8988T (cell line): ENCODE measurements at regions not wholly inside any gene's neighbourhood (a gene's known extent, or its start where the extent isn't known, plus 50 kb on each side); places are given as distances from the start of the nearest gene placed in this dataset.
"Not testable (repeated sequence)": the region's sequence is repeated elsewhere in the genome, so short reads cannot be mapped to it uniquely, and the experiment has no call there.

Source experiments
- DNase-seq: peaks from one replicate; pipeline ENCODE4 v3.0.0; 2011

DNA sequence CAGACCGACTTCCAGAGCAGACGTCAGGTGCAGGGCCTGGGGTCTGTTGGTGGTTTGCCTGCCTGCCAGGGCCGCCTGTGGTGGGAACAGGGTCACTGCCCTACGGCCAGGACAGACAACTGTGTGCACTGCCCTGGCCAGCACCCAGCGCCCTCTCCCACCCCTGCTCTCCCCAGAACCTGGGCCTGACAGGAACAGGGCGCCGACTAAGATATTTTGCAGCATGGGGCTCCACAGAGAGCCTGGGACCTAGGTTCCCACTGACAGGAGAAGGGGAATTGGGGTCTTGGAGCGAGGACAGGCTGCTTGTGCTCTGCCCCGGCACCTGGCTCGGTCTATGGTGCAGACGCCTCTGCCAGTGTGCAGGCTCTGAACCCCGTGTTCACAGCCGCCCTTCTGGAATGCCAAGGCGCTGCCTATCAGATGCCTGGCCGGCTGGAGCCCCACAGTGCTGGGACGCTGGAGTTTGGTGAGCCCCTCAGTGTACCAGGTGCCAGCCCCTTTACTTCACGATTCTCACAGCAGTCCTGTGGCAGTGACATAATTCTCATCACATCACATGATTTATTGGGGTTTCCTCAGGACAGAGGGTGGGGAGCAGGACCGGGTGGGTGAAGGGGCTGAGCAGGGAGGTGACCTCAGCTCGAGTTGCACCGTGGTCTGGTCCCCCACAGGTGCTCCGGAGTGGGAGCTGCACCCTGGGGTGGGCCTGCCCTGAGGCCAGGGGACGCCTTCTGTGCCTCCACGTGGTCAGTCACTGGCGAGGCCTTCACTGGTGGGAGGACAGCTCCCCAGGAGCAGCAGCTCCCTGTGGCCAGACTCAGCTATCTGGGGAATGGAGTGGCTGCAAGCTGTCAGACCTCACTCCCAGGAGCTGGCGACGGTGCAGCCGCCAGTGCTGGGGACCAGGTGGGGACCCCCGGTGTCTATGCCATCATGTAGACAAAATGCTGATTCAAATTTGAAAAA is 113.8 kb upstream of the LRPAP1 start:
- DNase-seq: no peak

DNA sequence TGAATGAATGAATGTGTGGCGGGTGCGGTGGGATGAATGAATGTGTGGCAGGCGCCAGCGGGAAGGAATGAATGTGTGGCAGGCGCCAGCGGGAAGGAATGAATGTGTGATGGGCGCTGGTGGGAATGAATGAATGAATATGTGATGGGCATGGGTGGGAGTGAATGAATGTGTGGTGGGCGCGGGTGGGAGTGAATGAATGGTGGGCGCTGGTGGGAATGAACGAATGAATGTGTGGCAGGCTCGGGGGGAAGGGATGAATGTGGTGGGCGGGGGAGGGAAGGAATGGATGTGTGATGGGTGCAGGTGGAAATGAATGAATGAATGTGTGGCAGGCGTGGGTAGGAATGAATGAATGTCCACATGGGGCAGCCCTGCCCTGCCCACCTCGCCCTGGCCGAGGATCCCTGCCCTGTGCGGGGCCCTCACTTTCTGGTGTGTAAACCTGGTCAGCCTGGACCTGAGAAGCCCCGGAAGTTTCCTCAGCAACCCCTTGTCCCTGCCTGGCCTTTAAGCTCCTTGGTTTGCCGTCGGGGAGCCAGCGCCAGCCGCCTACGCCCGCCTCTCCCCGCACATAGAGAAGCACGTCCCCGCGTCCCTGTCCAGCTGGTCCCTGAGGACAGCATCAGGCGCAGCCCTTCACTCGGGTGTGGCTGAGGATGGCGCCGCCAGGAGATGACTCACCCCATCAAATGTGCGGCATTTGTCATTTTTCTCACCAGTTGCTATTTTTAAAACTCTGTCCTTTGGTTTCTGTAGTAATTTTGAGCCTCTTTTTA is 112.8 kb upstream of the LRPAP1 start:
- peak; percentile 69 for DNase-seq

DNA sequence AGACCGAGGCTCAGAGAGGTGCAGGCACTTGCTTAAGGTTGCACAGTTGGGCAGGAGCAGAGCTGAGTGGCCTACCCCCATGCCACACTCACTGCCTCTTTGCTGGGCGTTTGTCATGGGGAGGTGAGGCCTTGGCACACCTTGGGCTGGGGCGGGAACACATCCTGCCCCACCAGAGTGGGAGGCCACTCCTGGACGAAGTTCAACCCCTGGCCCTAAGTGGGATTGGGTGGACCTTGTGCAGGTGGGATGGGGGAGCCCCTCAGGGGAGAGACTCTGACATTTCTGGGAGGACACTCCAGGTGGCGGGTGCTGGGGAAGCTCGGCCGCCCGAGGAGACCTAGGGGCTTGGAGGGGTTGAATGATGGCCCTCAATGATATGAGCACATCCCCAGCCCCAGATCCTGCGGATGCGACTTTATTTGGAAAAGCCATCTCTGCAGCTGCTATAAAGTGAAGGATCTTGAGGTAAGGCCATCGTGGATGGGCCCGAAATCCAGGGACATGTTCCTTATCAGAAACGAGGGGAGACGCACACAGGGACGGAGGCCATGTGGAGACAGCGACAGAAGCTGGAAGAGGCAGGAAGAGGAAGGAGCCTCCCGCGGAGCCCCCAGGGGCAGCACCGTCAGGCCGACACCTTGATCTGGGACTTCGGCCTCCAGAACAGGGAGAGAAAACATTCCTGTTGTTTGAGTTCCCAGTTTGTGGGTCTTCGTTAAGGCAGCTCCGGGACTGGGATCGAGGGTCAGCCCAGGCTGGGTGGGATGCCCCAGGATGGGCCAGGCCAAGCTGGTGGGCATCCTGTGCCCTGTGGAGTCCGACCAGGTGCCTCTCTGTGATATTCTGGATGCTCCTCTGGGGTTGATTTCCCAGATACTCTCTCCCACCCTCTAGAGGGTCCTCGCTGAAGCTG is 111.6 kb upstream of the LRPAP1 start:
- no peak for DNase-seq

DNA sequence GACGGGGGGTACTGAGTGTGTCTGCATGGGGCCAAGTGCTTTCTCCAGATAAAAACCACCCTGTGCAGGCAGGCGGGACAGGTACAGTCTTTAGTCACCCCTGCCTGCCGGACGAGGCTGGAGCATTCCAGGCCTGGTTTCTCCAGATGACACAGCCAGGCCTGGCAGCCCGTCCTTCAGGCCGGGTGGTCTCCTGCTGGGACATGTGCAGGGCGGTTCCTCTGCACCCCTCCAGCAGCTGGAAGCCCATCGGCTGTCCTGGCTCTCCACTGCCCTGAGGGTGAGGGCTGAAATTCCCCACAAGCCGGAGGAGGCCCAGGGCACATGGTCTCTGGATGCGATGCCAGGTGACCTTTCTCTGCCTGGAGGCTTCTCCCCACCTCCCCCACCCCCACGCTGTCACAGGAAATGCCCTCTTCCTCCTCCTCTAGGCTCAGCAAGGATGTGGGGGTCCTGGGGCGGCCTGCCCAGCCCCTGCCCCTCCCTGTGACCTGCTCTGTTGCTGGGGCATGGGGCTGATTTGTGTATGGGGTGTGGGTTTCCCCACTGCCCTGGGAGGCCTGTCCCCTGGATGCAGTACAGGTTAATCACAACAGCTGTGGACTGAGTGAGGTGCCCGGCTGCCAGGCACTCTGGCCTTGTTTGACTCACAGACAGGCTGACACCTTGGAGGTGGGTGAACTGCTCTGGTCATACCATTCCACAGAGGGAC is 110.7 kb upstream of the LRPAP1 start:
- DNase-seq: no peak

DNA sequence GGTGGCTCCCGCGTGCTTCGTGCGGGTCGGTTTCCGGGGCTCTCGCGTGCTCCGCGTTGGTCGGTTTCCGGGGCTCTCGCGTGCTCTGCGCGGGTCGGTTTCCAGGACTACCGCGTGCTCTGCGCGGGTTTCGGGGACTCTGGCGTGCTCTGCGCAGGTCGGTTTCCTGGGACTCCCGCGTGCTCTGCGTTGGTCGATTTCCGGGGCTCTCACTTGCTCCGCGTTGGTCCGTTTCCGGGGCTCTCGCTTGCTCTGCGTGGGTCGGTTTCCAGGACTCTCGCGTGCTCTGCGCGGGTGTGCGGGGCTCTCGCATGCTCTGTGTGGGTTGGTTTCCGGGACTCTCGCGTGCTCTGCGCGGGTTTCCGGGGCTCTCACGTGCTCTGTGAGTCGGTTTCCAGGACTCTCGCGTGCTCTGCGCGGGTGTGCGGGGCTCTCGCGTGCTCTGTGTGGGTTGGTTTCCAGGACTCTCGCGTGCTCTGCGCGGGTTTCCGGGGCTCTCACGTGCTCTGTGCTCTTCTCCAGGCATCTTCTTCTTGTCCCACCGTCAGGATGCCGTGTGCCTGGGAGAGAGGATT is 109.9 kb upstream of the LRPAP1 start:
- DNase-seq: no peak

DNA sequence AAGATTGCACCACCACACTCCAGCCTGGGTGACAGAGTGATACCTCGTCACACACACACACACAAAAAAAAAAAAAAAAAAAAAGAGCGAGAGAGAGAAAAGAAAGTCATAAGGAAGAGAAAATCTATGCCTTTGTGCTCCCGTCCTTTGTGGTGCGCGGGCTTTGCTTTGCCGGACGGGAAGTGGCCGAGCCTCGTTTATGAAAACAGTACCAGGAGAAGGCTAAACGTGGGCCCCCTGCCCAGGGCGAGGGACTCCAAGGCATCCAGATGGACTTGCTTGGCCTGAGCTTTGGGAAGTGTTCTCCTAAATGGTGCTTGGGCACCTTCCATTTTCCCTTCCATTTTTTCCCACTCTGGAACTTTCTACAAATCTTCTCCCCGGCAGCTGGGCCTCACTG is 109.3 kb upstream of the LRPAP1 start:
- no peak for DNase-seq

DNA sequence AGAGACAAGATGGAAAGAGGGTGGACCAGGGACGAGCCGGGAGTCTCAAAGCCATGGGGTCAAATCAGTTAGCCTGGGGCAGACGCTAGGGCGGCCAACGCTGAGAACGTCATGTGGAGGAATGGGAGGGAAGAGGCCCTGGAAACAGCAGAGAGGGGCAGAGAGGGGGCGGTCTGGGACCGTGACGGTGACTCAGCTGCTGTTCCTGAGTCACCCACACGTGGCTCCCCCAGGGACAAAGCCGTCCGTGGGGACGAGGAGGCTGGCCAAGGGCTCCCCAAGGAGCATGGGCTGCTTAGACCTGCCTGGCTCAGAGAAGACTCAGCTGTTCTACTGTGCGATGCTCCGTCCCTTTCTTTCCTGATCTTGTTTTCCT is 108.4 kb upstream of the LRPAP1 start:
- DNase-seq: no peak

DNA sequence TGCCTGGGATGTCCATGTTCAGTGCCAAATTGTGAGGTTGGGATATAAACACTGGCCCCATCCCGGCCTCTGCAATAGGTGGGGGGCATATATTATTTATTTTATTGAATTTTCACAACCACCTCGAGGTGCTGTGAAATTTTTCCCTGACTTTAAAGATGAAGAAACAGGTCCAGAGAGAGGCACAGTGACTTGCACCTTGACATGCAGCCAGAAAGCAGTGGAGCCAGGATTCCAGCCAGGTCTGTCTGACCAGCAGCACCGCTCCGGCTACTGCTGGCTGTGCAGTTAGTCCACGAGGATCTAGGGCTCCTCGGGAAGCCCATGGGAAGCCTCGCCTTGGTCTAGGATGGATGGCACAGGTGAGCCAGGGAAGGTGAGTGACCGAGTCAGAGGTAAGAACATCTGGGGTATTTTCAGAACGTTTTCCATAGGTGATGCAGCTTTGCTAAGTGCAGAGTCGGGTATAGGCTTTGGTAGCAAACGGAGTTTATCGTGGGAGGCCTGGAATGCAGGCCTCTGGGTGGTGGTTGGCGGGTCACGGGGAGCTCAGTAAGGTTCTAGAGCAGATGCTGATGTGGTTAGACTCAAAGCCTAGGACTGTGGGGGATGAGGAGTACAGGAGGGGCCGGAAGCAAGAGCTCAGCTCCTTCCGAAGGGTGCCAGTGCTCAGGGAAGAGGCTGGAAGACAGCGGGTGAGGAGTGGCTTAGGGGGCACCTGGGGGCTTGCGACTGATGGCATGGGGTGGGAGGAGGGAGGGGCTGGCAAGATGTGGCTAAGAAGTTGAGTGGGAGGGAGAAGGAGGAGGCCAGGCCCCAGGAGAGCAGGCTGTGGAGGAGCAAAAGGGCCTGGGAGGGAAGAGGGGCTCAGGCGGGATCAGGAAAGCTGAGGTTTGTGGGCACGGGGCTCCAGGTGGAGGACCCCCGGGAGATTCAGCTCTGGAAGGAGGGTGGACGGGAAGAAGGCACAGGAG is 107.7 kb upstream of the LRPAP1 start:
- DNase-seq: no peak

DNA sequence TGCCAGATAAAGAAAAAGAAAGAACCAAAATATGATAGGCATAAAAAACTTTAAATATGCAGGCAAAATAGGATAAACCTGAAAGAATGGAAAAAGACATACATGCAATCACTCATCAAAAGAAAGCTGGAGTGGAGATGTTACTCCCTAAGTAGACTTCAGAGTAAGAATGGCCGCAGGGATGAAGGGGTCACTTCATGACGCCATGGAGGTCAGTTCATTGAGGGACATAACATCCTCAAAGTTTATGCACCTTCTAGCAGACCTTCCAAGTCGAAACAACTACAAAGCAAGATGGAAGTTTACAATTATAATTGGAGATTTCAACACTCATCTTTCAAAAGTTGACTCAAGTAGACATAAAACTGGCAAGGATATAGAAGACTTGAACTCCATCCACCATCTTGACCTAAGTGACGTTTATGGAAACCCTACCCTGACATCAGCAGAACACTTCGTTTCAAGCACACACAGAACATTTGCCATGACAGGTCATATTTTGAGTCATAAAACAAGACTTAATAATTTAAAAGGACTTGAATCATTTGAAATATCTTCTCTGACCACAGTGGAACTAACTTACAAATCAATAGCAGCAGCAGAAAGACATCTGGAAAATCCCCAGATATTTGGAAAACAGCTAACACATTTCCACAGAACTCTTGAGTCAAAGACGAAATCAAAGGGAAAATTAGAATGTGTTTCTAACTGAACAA is 106.0 kb upstream of the LRPAP1 start:
- no peak for DNase-seq

DNA sequence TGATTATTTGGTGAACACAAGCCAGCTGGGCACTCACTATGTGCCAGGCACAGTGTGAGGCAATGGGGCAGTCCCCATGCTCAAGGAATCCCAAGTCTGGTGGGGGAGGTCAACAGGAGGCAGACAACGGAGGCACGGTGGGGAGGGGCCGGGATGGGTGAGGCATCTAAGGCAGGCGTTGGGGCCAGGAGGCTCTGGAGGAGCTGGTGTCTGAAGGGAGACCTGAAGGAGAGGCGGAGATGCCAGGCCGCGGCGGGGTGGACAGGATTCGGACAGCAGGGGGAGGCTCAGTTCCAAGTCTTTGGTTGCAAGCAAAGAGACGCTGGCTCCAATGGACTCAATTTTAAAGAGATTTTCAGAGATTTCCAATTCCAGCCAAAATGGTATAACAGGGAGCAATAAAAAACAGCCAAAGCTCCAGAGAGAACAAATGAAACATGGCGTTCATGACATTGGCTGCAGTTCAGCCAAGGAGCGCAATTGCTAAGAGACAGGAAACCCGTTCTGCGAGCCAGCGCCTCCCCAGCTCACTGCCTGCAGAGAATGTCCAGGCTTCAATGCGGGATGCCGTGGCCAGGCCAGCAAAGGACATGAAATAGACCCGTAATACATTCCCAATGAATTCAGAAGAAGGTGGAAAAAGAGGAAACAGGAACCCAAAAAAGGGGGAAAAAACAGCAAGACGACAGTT is 105.2 kb upstream of the LRPAP1 start:
- DNase-seq: no peak

DNA sequence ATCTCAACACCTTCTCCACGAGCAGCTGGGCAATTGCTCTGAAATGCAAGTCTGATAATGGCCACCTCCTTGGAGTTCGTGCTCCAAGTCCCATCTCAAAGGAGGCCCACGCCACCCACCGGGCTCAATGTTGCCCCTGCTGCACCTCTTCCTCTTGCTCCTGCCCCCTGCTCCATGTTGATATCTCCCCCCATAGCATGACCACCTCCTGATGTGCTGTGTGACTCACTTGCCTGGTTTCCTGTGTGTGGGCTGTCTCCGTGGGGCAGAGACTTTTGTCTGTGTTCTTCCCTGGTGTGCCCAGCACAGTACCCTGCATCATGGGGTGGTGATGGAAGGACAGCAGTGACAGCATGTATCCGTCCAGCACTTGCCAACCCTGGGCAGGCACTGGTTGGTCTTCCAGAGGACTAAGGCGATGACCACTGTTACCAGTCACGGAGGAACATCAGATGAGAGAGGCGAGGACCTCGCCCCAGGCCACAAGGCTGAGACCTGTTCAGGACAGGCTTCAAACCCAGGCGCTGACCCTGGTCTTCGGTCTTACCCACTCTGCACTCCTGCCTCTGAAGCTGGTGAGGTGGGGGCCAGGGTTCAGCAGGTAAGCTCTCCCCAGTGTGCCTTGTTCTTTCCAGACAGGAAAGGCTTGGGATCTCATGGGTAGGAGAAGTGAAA is 104.6 kb upstream of the LRPAP1 start:
- no peak for DNase-seq

DNA sequence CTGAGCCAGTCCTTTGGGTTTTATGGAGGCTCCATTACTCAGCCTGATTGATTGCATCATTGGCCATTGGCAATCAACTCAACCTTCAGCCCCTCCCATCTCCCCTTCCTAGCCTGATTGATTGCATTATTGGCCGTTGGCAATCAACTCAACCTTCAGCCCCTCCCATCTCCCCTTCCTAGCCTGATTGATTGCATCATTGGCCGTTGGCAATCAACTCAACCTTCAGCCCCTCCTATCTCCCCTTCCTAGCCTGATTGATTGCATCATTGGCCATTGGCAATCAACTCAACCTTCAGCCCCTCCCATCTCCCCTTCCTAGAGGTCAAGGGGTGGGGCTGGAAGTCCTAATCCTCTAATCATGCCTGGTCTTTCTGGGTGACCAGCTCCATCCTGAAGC is 103.8 kb upstream of the LRPAP1 start:
- not testable (repeated sequence) for DNase-seq

DNA sequence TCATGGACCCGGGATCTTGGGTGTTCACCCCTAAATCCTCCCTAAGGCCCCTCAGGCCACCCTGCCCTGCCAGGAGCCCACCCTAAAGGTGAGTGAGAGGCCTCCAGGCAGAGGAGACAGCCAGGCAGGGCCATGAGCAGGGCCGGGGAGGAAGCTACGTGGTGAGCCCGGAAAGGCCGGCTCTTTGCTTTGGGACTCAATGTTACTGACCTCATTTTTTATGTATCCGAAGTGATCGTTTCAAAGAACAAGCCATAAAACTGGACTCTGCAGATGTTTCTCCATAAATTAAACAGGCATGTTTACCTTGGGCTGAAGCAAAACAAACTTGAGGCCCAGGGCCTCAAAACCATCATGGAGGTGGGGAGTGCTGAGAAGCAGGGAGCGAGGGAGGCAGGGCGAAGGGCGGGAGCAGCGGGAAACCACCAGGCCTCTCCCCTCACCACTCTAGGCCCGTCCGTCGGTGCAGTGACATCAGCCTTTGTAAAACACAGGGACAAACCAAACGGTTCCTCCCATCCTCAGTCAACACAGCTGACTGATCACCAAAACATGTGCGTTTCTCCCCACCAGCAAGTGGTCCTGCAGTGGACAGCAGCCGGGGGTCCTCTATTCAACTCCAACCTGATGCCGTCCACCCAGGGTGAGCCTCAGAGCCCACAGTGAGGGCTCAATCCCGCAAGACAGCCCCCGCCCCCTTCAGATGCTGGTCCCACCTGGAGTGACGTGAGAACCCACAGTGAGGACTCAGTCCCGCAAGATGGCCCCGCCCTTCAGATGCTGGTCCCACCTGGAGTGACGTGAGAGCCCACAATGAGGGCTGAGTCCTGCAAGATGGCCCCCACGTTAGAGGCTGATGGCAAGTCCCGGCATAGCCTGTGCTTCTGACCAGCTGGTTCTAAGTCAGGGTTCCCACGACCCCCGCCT is 102.9 kb upstream of the LRPAP1 start:
- no peak for DNase-seq

DNA sequence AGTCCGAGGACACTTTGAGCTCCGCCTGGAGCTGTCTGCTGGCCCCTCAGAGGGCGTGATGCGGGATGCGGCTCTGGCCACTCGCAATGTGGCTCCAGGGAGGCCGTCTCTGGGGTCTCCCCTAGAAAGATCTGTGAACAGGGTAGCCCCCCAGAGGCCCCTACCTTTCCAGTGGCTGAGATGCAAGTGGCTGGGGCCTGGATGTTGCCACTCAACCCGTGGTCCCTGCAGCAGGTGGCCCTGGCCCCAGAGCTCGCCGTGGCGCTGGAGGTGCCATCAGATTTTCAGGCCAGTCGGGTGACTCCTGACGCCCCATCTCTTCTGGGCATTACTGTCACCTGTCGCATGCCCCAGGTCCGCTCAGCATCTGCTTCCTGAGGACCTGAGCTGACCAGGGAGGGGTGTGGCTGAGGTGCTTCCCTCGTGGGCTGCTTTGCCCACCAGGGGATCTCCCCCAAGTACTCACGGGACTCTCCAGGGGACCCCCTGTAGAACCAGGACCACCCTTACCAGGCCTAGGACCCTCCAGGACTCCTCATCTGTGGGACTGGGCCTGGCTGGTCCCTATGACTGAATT is 102.1 kb upstream of the LRPAP1 start:
- DNase-seq: no peak

DNA sequence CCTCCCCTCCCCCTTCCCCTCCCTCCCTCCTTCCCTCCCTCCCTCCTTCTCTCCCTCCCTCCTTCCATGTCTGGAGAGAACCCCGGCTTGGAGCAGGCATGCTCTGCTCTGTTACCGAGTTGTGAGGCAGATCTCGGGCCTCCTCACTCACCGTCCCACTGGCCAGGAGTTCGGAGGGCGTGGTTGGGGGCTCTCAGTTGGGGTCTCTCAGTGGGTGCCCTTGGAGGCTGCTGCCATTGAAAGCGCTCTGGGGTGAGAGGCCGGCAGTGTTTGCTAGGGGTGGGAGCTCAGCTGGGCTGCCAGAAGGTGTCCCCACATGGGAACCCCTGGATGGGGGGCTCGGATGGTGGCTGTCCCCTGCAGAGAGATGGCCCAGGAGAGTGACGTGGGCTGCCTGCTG is 101.1 kb upstream of the LRPAP1 start:
- not testable (repeated sequence) for DNase-seq

DNA sequence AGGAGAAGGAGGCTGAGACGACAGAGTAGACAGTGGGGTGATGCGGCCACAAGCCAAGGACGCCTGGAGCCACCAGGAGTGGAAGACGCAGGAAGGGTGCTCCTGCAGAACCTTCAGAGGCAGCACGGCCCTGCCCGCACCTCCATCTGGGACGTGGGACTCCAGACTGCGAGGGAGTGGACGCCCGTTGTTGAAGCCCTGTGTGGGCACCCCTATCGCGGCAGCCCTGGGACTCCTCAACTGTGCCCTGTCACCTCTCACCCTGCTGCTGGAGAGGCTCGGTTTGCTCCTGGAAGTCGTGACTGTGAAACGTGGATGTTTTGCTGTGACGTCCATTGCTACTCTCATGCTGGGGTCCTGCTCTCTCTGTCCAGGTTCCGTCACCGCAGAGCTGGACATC is 100.6 kb upstream of the LRPAP1 start:
- DNase-seq: not testable (repeated sequence)
